Activated CD8-positive, alpha-beta memory T cell treated with anti-CD3 and anti-CD28 coated beads, Interleukin-2, amount 50 U/mL, for 48 hours (primary cell): ENCODE measurements at regions not wholly inside any gene's neighbourhood (a gene's known extent, or its start where the extent isn't known, plus 50 kb on each side); places are given as distances from the start of the nearest gene placed in this dataset.
"Not testable (repeated sequence)": the region's sequence is repeated elsewhere in the genome, so short reads cannot be mapped to it uniquely, and the experiment has no call there.

Source experiments
- DNase-seq: peaks from one replicate; pipeline ENCODE4 v3.0.0-alpha.2; 2020

- no peak for DNase-seq
Observed at GRCh38 chr18:34280000-34280399, 55.3 kb upstream of the NOL4 start.

GRCh38 chr18:34280653-34281052, 55.9 kb upstream of the NOL4 start:
- no peak for DNase-seq

GRCh38 chr18:34281290-34281689, 56.6 kb upstream of the NOL4 start:
- no peak for DNase-seq

DNA sequence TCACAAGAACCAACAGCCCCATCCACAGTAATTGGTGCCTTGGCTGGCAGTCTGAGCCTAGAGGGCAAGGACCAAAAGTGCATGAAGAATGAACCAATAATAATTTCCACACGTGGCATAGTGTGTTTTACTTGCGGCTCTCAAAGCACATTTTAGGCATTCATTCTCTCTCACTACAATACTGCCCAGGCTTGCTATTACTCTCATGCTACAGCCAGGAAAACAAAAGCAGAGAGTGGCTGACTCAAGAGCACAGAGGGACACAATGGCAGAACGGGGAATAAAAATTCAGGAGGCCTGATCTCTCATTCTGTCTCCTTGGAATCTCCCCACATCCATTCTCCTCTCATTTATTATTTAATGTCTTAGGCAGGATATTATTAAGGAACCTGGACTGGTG, 57.0 kb upstream of the NOL4 start:
- no peak for DNase-seq

DNA sequence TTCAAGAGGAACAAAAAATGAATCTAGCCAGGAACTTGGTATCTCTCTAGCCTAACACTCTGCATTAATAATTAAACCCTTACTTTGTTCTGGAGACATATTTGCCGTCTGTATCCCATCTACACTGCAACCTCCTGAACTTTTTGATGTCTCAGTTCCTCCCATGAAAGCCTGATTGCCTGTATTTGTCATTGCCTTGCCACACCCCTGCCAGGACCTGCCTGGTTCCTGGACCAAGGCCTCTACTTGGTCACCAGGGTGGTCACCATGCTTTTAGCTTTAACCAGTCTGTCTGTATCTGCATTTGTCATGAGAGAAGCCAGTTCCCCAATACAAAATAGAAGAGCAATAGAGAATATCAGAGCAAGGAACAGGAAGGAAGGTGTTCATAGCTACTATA, 58.8 kb upstream of the NOL4 start:
- no peak for DNase-seq

DNA sequence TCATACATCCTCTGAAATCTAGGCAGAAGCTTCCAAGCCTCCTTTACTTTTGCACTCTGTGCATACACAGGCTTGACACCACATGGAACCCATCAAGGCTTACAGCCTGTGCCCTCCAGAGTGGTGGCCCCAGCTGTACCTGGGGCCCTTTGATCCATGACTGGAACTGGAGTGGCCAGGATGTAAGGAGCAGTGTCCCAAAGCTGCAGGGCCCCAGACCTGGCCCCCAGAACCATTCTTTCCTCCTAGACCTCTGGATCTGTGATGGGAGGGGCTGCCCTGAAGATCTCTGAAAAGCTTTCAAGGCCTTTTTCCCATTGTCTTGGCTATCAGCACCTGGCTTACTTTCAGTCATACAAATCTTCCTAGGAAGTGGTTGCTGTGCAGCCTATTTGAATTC, 63.1 kb upstream of the NOL4 start:
- no peak for DNase-seq

DNA sequence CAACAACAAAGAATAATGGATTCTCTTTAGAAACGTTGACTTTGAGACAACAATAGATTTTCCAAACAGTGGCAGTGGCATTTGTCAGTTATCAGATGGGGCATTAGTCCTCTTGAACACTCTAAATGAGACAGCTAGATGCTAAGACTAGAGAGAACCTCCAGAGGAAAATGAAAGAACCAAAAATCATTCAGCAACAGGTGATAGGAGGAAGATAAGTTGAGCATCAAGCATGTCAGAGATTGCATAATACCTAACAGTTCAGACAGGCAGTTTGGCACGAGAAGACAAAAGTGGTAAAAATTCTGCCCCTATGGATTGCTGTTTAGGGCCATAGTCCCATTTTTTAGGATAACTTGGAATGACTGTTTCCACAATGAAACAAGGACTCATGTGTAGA, 67.9 kb upstream of the NOL4 start:
- no peak for DNase-seq

- DNase-seq = no peak
Observed at GRCh38 chr18:34297287-34297686, 72.6 kb upstream of the NOL4 start.

DNA sequence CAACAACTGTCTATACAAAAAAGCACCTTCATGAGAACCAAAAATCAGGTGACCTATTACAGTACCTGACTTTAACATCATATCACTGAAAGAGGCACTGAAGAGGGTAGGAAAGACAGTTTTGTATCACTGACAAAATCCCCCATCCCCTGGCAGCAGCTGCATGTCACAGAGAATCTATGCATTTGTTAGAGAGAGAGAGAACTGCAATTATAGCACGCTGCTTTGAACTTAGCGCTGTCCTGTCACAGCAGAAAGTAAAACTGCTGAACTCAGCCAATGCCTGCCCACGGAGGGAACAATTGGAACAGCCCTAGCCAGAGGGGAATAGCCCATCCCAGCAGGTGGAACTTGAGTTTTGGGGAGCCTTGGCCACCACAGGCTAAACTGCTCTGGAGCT, 75.1 kb upstream of the NOL4 start:
- DNase-seq = no peak

GRCh38 chr18:34311468-34311867, 86.8 kb upstream of the NOL4 start:
- no peak for DNase-seq

DNA sequence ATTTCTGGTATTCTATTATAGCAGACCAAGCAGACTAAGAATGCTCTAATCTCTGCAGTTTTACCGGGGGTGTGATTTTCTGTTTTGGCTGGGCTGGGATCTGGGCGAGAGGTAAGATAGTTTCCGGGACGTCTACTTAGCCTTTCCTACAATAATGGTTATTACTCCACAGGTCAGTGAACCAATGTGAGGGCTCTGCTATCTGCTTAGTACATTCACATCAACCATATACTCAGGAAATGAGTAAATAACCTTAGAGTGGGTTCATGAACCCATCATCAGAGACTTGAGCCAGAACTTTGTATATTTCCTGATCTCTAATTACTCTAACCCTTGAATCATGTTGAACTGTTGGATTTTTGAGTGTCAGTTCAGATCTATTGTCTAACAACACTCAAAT, 90.1 kb upstream of the NOL4 start:
- DNase-seq = no peak

DNA sequence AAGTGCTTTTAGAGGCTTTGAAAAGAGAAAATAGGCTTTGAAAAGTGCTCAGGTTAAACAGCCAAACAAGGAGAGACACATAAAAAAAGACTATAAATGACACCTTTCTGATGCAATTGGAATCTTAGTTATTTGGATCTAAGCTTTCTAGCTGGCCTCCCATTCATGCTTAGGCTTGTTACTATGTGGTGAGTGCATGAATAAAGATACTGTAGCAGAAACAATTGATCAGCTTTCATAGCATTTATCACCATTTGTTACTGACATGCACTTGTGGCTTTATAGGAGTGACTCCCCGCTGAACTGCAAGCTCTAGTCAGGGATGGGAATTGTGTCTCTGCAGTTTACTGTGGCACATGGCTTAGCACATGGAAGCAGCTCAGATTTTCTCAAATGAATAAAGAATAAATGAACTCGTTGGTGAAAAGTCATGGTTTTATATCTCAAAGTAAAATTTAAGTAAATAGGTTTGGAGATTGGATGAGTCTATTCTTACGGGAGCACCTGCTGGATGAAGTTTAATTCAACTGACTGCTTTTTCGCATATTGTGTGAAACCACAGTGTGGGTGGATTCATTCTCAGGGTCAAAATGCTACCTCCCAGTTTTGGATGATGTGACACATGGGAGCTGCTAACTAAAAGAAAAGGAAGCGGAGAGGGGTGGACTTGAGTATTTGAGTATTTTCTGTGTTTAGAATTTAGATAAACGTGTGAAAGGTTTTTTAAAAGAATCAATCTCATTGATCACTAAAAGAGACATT, 91.1 kb upstream of the NOL4 start:
- no peak for DNase-seq

GRCh38 chr18:34320267-34320666, 95.6 kb upstream of the NOL4 start:
- no peak for DNase-seq

GRCh38 chr18:34321066-34321465, 96.4 kb upstream of the NOL4 start:
- DNase-seq = no peak

DNA sequence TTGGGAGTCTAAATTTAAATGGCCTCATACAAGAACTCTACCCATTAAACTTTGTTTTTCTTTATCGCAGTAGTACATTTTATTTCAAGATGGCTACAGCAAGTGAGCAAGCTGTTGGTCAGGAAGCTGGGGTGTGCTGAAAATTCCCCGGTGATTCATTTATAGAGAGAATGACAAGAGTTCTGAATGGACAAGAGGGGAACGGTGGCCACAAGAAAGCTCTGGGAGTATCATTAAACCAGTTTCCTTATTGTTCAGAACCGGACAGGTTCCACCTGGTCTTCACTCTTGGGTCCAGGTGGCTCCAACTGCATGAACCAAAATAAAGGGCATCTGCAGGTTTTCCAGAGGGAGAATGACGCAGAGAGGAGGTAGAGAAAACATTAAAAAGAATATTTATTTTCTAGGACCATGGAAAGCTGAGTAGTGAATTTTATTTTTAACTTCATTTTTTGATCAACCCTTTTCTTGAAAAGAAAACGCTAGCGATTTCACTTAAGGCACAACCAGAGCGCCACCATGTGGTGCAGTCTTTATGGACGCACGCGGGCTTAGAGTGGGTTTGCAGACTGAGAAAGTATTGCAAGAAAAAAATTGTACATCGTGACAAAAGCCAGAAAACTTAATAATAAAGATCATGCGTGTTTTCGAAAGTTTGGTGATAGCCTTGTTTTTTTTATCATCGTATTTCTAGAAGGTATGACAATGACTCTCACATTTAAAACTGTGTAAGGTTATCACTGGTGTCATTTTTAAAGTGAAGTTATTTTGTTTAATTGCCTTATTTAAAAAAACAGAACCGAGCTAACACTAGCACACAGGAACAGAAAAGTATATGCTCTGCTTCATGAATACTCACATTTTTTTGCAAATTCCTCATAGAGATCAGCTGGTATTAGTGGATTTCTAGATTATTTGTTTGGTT, 97.9 kb upstream of the NOL4 start:
- DNase-seq = peak; percentile 50

DNA sequence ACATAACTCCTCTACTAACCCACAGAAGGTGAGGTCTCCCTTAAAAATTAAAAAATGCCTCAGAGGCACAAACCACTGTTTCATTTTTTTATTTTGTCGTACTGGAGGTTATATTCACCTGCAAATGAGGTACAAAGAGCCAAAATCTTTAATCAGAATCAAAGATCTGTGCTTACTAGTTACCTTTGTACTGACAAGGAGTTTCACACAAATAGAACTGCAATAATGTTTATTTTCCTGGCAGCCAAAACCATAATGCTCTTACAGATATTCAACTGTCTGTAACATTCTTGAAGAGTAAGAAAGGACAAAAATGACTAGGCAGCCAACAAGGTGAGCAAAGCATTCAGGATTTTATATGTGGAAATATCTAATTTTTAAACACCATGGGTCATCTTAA, 105.1 kb upstream of the NOL4 start:
- DNase-seq = no peak

GRCh38 chr18:34330308-34330707, 105.6 kb upstream of the NOL4 start:
- DNase-seq = no peak

DNA sequence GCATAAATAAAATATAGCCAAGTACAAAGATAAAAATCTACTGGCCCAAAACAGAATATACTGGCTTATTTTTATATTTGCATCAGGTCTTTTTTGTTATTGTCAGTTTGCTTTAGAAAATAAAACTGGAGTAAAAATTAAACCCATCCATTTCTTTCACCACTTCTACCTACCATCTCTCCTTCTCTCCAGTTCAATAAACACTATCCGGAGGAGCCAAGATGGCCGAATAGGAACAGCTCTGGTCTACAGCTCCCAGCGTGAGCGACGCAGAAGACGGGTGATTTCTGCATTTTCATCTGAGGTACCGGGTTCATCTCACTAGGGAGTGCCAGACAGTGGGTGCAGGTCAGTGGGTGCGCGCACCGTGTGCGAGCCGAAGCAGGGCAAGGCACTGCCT, 106.2 kb upstream of the NOL4 start:
- not testable (repeated sequence) for DNase-seq

- not testable (repeated sequence) for DNase-seq
Observed at GRCh38 chr18:34331343-34331742, 106.6 kb upstream of the NOL4 start.

GRCh38 chr18:34339155-34339554, 114.4 kb upstream of the NOL4 start:
- DNase-seq = no peak

DNA sequence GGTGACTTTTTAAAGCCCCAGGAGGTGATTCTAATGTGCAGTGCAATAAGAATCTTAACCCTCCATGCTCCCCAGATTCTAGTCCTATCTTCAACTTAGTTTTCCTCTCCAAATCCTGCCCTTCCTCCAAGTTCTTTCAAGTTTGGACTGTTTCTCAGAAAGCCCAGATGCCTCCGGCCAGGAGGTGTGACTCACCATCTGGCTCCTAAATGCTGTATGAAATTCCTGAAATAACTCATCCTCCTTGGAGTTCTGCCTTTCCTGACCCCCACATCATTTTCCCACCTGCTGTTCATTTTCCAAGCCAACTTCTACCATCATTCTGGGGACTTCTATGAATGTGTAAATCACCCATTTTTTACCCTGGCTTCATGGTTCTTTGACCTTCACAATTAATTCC, 118.2 kb upstream of the NOL4 start:
- DNase-seq = no peak

DNA sequence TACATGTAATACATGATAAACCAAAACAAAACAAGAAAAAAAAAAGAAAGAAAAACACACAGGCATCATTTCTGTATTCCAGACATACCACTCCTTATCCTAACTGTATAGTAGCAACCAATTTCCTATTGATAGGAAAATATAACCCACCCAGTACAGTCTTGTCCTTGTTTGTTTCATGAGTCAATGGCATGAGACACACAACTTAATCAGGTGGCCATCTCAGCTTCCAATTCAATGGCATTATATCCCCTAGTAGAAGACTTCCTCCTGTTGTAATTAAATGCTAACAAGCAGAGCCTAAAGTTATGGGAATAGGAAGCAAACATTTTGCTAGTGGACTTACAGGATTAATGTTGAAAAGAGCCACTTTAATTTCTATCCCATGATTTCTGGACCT, 121.0 kb upstream of the NOL4 start:
- no peak for DNase-seq

DNA sequence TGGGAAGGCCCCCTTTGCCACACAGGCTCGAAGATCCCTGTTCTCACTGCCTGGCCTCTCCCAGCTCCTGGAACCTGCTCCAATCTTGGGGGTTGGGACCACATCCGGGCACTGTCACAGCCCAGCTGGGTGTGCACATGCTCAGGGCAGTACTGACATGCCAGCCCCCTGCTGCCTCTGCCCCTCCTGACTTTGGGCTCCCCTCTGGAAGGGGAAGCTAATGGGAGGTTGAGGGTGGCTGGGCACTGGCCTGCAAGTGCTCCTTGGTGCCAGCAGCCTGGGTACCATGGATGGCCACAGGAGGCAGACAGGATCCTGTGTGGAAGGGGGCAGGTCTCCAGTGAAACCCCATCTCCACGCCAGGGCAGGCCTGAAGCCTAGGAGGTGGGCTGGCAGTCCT, 126.1 kb upstream of the NOL4 start:
- DNase-seq = no peak
